TTC549 (cell line): ENCODE measurements at regions not wholly inside any gene's neighbourhood (a gene's known extent, or its start where the extent isn't known, plus 50 kb on each side); places are given as distances from the start of the nearest gene placed in this dataset.
"Not testable (repeated sequence)": the region's sequence is repeated elsewhere in the genome, so short reads cannot be mapped to it uniquely, and the experiment has no call there.

ENCODE experiments used
- FAIRE-seq: peaks from 2 replicates; lab custom pipeline; 2012; peaks lifted over from hg19 to GRCh38; lab: Jason Lieb, UNC

DNA sequence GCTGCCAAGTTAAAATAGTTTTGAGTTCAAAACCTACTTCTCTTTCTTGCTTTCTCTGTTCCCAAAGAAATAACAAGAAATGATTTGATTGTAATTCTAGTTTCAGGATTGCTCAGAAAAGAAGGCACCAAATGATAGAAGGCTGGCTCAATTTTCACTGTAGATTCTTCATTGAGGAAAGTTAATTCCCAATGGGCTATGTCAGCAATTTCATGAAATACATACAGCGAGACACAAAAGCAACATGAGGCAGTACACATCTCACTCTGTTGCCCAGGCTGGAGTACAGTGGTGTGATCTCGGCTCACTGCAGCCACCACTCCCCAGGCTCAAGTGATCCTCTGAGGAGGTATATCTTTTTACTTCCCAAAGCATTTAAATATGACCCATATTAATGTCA, 1659.9 kb upstream of the C9orf72 start:
- no peak for FAIRE-seq

- FAIRE-seq, result no peak
Observed at GRCh38 chr9:29241320-29241719, 1668.0 kb upstream of the C9orf72 start.

GRCh38 chr9:29245351-29245750, 1672.1 kb upstream of the C9orf72 start:
- FAIRE-seq, result no peak

GRCh38 chr9:29270400-29270799, 1697.1 kb upstream of the C9orf72 start:
- FAIRE-seq, result not testable (repeated sequence)

GRCh38 chr9:29282121-29282520, 1708.8 kb upstream of the C9orf72 start:
- no peak for FAIRE-seq

- FAIRE-seq, result no peak
Observed at GRCh38 chr9:29285818-29286217, 1712.5 kb upstream of the C9orf72 start.

DNA sequence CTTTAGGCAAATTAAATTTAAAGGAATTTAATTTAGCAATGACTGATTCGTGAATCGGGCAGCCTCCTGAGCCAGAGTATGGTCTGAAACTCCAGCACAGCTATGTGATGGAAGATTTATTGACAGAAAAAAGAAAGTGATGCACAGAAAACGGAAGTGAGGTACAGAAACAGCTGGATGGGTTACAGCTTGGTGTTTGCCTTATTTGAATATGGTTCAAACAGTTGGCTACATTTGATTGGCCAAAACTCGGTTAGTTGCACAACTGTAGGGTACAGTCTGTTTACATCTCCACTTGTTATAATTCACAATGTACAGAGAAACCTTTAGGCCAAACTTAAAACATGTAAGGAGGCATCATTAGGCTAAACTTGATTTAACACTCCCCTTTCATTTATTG, 1716.1 kb upstream of the C9orf72 start:
- no peak for FAIRE-seq

DNA sequence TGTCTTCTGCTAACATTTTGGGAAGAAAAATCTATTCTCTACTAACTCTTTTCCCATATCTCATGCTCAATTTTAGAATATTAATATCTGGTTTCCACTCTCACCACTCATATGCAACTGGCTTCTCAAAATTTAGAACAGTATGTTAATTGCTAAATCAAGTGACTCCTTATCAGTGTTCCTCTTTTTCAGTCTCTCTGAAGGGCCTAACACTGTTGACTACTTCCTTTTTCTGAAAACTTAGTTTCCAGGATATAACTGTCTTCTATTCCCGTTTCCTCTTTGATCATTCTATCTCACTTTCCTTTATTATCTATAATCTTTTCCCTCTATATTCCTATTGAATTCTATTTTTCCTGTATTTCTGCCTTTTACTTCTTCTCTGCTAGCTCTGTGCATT, 1717.2 kb upstream of the C9orf72 start:
- no peak for FAIRE-seq

DNA sequence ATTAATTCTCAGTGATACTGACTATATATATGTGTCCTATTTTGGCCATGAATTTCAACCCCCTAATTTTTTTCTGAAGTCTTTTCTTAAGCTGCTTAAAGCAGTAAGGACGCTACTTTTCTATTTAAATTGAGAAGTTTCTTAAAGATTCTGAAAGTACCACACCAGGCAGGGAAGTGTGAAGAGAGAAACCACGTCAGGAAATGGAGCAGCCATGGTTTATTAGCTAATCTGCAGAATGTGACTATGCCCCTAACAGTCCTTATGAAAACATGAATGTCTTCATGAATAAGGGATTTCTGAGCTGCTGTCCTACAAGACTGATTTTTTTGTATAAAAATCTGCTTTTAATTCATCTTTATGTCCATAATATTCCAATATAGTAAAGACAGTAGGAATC, 1724.3 kb upstream of the C9orf72 start:
- FAIRE-seq, result no peak

- no peak for FAIRE-seq
Observed at GRCh38 chr9:29311221-29311620, 1737.9 kb upstream of the C9orf72 start.

GRCh38 chr9:29312327-29312726, 1739.0 kb upstream of the C9orf72 start:
- no peak for FAIRE-seq

DNA sequence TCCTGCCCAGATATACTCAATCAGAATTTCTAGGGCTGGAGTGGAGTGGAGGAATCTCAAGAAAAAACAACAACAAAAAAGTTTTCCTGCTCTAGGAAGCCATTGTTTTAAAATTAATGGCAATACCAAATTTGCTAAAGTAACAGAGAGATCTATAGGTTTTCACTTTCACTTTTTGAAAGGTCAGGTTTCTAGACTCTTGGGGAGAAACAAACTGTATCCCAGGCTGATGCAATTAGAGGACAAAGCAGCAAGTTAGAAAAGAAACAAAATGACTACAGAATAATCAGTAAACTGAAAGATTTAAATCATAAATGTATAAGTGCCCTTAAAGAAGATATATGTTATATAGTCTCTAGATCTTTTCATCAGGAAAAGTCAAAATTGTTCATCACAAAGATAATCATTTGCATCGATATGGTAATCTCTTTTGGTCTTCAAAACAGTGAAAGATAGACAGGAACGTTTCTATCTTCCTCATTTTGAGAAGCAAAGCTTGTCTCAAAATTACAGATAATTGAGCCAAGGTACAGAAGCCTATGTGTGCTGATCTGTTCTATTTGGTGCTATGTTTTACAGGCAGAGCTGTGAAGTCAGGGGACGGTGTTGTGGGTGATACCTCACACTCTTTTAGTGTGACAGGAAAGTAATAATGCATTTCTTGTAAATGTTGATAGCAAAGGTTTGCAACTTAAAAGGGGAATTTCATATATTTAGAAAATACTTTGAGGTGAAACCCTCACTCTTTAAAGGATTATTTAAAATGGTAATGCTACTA, 1746.6 kb upstream of the C9orf72 start:
- no peak for FAIRE-seq

- FAIRE-seq, result no peak
Observed at GRCh38 chr9:29322240-29322639, 1749.0 kb upstream of the C9orf72 start.

GRCh38 chr9:29325894-29326293, 1752.6 kb upstream of the C9orf72 start:
- no peak for FAIRE-seq

- FAIRE-seq, result no peak
Observed at GRCh38 chr9:29332789-29333188, 1759.5 kb upstream of the C9orf72 start.

GRCh38 chr9:29336281-29336680, 1763.0 kb upstream of the C9orf72 start:
- FAIRE-seq, result no peak

- FAIRE-seq, result no peak
Observed at GRCh38 chr9:29339387-29339786, 1766.1 kb upstream of the C9orf72 start.

GRCh38 chr9:29348999-29349398, 1775.7 kb upstream of the C9orf72 start:
- FAIRE-seq, result no peak

- FAIRE-seq, result no peak
Observed at GRCh38 chr9:29389421-29389820, 1816.1 kb upstream of the C9orf72 start.

- no peak for FAIRE-seq
Observed at GRCh38 chr9:29390859-29391258, 1817.6 kb upstream of the C9orf72 start.

DNA sequence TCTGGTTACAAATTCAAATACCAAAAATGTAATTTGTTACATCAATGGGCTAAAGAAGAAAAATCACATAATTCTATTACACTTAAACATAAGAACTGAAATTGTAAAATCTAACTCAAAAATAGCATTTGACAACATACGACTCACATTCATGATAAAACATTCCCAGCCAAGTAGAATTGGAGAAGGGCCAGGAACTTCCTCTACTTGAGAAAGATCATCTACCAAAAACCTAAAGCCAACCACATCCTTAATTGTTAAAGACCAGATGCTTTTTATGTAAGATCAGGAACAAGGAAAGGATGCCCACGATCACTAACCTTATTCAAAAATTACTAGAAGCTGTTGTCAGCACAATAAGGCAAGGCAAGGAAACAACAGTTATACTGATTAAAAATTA, 1819.8 kb upstream of the C9orf72 start:
- FAIRE-seq, result no peak

DNA sequence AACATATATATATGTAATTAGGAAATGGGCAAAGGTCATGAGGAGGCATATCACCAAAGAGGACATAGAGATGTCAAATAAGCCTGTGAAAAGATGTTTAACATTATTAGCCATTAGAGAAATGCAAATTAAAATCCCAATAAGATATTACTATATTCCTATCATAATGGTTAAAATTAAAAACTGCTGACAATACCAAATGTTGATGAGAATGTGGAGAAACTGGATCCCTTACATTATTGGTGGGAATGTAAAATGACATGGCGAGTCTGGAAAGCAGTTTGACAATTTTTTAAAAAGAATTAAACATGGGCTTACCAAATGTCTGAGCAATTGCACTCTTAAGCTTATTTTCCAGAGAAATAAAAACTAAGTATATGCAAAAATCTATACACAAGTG, 1821.6 kb upstream of the C9orf72 start:
- no peak for FAIRE-seq

DNA sequence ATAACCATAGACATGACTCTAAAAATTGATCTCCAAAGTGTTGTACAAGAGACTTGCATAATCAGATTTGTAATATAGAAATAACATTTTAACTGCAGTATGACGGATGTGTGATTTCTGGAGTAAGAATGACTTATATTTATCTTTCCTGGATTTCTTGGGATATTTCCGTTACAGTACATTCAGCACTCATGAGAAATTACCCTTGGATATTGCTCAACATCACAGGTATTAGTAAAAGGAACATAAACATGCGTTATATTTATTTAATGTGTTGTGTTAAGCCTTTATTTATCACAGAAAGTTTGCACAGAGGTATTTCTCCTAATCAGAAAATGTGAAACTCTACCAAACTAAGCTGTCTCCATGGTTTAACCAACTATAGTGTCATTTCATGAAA, 1823.9 kb upstream of the C9orf72 start:
- no peak for FAIRE-seq

GRCh38 chr9:29416204-29416603, 1842.9 kb upstream of the C9orf72 start:
- no peak for FAIRE-seq

- no peak for FAIRE-seq
Observed at GRCh38 chr9:29422438-29422837, 1849.2 kb upstream of the C9orf72 start.
